Activated T-cell treated with anti-CD3 and anti-CD28 coated beads, Interleukin-2, amount 50 U/mL, for 4 hours (primary cell): ENCODE measurements at regions not wholly inside any gene's neighbourhood (a gene's known extent, or its start where the extent isn't known, plus 50 kb on each side); places are given as distances from the start of the nearest gene placed in this dataset.
"Not testable (repeated sequence)": the region's sequence is repeated elsewhere in the genome, so short reads cannot be mapped to it uniquely, and the experiment has no call there.

Experiments used
- ATAC-seq, 2 donors: fragments of 200-7000 bp; cut with Tn5 transposase; one replicate each; pipeline ENCODE4 v1.10.0; 2021
- DNase-seq: peaks from one replicate; pipeline ENCODE4 v3.0.0-alpha.2; 2020
- H3K27me3 Mint-ChIP-seq: one replicate; pipeline ENCODE4 v1.8.0; 2021; ENCODE audit warnings: low read depth, mixed read lengths
- H3K36me3 Mint-ChIP-seq: one replicate; pipeline ENCODE4 v1.8.0; 2022; ENCODE audit warnings: mixed read lengths; ENCODE audit not compliant: insufficient read depth
- H3K4me1 Mint-ChIP-seq: one replicate; pipeline ENCODE4 v1.8.0; 2021; ENCODE audit warnings: low read depth, mixed read lengths
- H3K4me3 Mint-ChIP-seq: one replicate; pipeline ENCODE4 v1.8.0; 2021; ENCODE audit warnings: mild to moderate bottlenecking, moderate library complexity, mixed read lengths
- H3K9me3 Mint-ChIP-seq: one replicate; pipeline ENCODE4 v1.8.0; 2021; ENCODE audit warnings: mixed read lengths

- H3K4me3 Mint-ChIP-seq, result no peak overlapping the region
- ATAC-seq (no peak), DNase-seq (no peak)
- H3K9me3 Mint-ChIP-seq, result peaks cover 9% of the 10 kb centered on the region
- no peaks in the 10 kb centered on the region for H3K4me1 Mint-ChIP-seq
- H3K27me3 Mint-ChIP-seq, result no peaks in the 10 kb centered on the region
- no peaks in the 10 kb centered on the region for H3K36me3 Mint-ChIP-seq
Measured at GRCh38 chr7:68689087-68689433, 909.2 kb upstream of the AUTS2 start.

DNA sequence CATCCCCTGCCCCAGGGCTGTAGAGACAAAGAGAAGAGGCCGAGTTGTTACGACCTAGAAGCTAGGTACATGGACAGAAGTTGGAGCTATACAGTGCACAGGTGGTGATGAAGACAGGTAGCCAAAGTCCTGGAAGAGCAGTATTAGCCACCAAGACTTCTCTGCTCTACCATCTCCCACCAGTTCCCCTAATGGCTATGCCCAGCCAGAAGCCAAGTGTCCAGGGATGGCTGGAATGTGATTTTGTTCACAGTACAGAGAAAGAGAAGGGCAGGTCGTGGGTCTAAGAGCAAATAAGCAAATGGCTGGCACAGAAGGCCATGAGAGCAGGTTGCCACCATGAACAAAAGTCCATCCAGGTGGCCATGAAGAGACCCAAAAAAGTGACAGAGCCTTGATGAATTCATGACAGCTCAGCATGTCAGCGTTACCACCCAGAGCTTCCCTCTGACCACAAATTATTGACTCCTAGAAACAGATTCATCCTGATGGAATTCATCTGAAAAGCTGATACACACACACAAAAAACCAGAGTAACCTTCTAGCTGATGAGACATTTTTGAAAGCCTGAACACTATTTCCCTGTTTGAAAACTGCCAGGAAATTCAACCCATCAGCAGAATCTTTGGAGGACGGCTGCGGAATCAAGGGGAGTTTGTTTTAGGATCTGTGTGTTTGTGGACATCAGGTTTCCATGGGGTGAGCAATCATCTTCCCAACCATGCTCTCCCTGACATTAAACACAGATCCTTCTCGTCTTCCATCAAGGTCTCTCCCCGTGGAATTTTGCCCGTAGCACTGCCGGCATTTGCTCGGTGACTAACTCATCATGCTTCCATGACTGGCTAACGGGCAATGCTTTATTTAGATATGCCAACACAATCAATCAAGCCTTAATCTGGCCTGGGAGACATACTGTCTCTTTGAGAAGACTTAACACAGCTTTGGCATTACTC, 906.7 kb upstream of the AUTS2 start:
- ATAC-seq, result no peak
- H3K27me3 Mint-ChIP-seq, result no peaks in the 10 kb centered on the region
- no peak for DNase-seq
- H3K4me1 Mint-ChIP-seq, result no peaks in the 10 kb centered on the region
- no peaks in the 10 kb centered on the region for H3K36me3 Mint-ChIP-seq
- H3K4me3 Mint-ChIP-seq, result no peak overlapping the region
- peaks cover 21% of the 10 kb centered on the region for H3K9me3 Mint-ChIP-seq

DNA sequence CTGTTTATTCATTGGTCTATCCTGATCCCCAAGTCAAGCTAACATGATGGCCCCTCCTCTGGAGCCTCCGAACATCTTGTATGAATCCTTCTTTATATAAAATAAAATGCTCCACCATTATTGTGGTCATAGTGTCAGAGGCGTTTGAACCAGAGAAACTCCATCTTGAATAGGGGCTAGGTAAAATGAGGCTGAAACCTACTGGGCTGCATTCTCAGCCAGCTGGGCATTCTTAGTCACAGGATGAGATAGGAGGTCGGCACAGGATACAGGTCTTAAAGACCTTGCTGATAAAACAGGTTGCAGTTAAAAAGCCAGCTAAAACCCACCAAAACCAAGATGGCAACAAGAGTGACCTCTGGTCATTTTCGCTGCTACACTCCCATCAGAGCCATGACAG, 905.8 kb upstream of the AUTS2 start:
- Mint-ChIP-seq H3K36me3 (no peaks in the 10 kb centered on the region), H3K4me3 (no peak overlapping the region), H3K27me3 (no peaks in the 10 kb centered on the region), H3K4me1 (no peaks in the 10 kb centered on the region), H3K9me3 (peaks cover 21% of the 10 kb centered on the region)
- no peak for ATAC-seq
- DNase-seq, result no peak

- ATAC-seq (no peak), DNase-seq (no peak)
- H3K36me3 Mint-ChIP-seq, result no peaks in the 10 kb centered on the region
- peaks cover 17% of the 10 kb centered on the region for H3K9me3 Mint-ChIP-seq
- H3K4me1 Mint-ChIP-seq, result no peaks in the 10 kb centered on the region
- H3K4me3 Mint-ChIP-seq, result no peak overlapping the region
- no peaks in the 10 kb centered on the region for H3K27me3 Mint-ChIP-seq
Measured at GRCh38 chr7:68694656-68695055, 903.6 kb upstream of the AUTS2 start.

- no peak overlapping the region for H3K4me3 Mint-ChIP-seq
- no peak for DNase-seq
- no peak for ATAC-seq
- H3K4me1 Mint-ChIP-seq, result no peaks in the 10 kb centered on the region
- H3K27me3 Mint-ChIP-seq, result no peaks in the 10 kb centered on the region
- no peaks in the 10 kb centered on the region for H3K36me3 Mint-ChIP-seq
- H3K9me3 Mint-ChIP-seq, result peaks cover 17% of the 10 kb centered on the region
Measured at GRCh38 chr7:68697796-68698280, 900.4 kb upstream of the AUTS2 start.

- DNase-seq, result no peak
- H3K4me3 Mint-ChIP-seq, result no peak overlapping the region
- ATAC-seq, result no peak
- no peaks in the 10 kb centered on the region for H3K36me3 Mint-ChIP-seq
- H3K27me3 Mint-ChIP-seq, result no peaks in the 10 kb centered on the region
- peaks cover 15% of the 10 kb centered on the region for H3K9me3 Mint-ChIP-seq
- no peaks in the 10 kb centered on the region for H3K4me1 Mint-ChIP-seq
Measured at GRCh38 chr7:68699090-68699711, 899.1 kb upstream of the AUTS2 start.

DNA sequence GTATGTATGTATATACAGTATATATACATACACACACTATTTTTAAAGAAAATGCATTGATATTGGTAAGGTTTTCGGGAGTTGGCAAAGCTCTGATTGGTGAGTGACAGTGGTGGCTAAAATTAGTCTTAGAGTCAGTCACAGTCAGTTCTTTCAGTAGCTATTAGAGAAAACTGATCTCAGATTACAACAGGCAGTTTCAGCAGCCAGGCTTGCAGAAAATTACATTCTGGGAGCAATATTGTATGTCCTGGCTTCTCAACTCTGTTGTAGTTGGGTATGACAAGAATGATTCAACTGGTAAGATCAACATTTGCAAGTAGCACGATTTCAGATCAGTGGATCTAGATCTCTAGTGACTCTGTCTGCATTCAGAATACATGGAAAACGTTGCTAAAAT, 897.9 kb upstream of the AUTS2 start:
- Mint-ChIP-seq H3K4me1 (no peaks in the 10 kb centered on the region), H3K27me3 (no peaks in the 10 kb centered on the region), H3K4me3 (no peak overlapping the region), H3K9me3 (peaks cover 3% of the 10 kb centered on the region), H3K36me3 (no peaks in the 10 kb centered on the region)
- no peak for ATAC-seq
- DNase-seq, result no peak

- no peak overlapping the region for H3K4me3 Mint-ChIP-seq
Measured at GRCh38 chr7:68706291-68706690, 892.0 kb upstream of the AUTS2 start.

DNA sequence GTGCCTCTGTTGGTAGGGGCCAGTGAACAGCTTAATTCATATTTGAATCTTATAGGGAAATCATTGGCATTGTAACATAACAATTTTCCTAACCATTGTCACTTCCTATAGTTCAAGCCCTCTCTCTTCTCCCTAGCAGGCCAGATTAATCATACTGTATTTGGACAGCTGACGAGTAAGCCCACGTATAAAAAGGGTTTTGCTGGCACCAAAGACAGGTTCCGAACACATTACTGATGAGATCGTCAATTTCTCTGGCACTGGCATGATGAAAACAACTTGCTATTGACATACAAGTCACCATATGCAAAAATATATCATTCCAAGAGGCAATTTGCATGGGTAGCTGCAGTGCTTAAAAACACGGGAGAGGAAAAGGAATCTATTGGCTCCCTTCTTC, 891.1 kb upstream of the AUTS2 start:
- H3K9me3 Mint-ChIP-seq, result peaks cover 15% of the 10 kb centered on the region
- H3K4me1 Mint-ChIP-seq, result no peaks in the 10 kb centered on the region
- H3K4me3 Mint-ChIP-seq, result no peak overlapping the region
- no peaks in the 10 kb centered on the region for H3K27me3 Mint-ChIP-seq
- no peak for ATAC-seq
- no peak for DNase-seq
- no peaks in the 10 kb centered on the region for H3K36me3 Mint-ChIP-seq

More at GRCh38 chr7:68706291-68706690, 892.0 kb upstream of the AUTS2 start:
- DNase-seq (no peak), ATAC-seq (no peak)
- Mint-ChIP-seq H3K36me3 (no peaks in the 10 kb centered on the region), H3K4me1 (no peaks in the 10 kb centered on the region), H3K27me3 (no peaks in the 10 kb centered on the region), H3K9me3 (peaks cover 11% of the 10 kb centered on the region)

DNA sequence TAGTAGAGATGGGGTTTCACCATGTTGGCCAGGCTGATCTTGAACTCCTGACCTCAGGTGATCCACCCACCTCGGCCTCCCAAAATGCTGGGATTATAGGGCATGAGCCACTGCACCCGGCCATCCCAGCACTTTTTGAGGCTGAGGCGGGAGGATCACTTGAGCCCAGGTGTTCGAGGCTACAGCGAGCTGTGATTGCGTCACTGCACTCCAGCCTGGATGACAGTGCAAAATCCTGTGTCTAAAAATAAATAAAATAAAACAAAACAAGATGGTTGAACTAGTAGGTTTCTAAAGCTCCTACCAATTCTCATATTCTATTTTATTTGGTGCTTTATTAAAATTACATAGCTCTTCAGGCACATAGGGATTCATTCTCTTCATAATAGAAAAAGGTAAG, 890.3 kb upstream of the AUTS2 start:
- Mint-ChIP-seq H3K4me1 (no peaks in the 10 kb centered on the region), H3K27me3 (no peaks in the 10 kb centered on the region), H3K36me3 (no peaks in the 10 kb centered on the region), H3K4me3 (no peak overlapping the region), H3K9me3 (peaks cover 17% of the 10 kb centered on the region)
- no peak for DNase-seq
- no peak for ATAC-seq

DNA sequence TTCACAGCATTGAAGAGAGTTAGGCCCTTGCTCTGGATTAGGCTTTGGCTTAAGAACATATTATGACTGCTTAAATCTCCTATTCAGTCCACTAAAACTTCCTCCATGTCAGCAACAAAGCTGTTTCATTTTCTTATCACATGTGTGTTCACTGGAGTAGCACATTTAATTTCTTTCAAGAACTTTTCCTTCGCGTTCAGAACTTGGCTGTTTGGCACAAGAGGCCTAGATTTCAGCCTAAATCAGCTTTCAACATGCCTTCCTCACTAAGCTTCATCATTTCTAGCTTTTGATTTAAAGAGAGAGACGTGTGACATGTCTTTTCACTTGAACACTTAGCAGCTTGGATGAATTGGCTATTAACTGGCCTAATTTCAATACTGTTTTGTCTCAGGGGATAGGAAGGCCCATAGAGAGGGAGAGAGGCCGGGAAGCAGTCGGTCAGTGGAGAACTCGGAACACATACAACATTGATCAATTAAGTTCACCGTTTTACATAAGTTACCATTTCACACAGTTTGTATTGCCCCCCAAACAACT, 885.2 kb upstream of the AUTS2 start:
- Mint-ChIP-seq H3K27me3 (no peaks in the 10 kb centered on the region), H3K9me3 (peaks cover 13% of the 10 kb centered on the region), H3K4me1 (no peaks in the 10 kb centered on the region), H3K36me3 (no peaks in the 10 kb centered on the region), H3K4me3 (no peak overlapping the region)
- DNase-seq (no peak), ATAC-seq (no peak)

DNA sequence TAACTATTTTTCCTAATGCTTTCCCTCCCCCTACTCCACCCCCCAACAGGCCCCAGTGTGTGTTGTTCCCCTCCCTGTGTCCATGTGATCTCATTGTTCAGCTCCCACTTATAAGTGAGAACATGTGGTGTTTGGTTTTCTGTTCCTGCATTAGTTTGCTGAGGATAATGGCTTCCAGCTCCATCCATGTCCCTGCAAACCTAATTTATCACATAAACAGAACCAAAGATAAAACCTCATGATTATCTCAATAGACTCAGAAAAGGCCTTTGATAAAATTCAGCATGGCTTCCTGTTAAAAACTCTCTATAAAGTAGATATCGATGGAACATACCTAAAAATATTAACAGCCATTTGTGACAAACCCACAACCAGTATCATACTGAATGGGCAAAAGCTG, 884.1 kb upstream of the AUTS2 start:
- H3K9me3 Mint-ChIP-seq, result peaks cover 13% of the 10 kb centered on the region
- not testable (repeated sequence) for DNase-seq, H3K4me3 Mint-ChIP-seq, H3K4me1 Mint-ChIP-seq, ATAC-seq, H3K36me3 Mint-ChIP-seq, H3K27me3 Mint-ChIP-seq

DNA sequence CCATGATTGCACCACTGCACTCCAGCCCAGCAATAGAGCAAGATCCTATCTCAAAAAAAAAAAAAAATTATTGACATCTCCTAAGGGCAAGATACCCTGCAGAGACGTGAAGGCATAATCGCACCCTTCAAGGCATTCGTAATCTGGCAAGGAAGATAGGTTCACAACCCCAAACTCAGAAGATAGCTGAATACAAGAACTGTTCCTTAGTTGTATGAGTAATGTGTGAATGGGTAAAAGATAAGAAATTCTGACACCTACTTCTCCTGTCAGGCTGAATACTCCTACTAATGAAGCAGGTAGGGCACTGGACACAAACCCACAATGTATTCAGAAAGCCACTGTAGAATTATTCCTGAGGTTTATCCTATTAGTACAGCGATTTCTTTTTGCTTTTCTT, 882.4 kb upstream of the AUTS2 start:
- DNase-seq, result no peak
- H3K9me3 Mint-ChIP-seq, result peaks cover 9% of the 10 kb centered on the region
- no peaks in the 10 kb centered on the region for H3K27me3 Mint-ChIP-seq
- H3K4me1 Mint-ChIP-seq, result no peaks in the 10 kb centered on the region
- H3K36me3 Mint-ChIP-seq, result no peaks in the 10 kb centered on the region
- ATAC-seq, result no peak
- H3K4me3 Mint-ChIP-seq, result no peak overlapping the region

DNA sequence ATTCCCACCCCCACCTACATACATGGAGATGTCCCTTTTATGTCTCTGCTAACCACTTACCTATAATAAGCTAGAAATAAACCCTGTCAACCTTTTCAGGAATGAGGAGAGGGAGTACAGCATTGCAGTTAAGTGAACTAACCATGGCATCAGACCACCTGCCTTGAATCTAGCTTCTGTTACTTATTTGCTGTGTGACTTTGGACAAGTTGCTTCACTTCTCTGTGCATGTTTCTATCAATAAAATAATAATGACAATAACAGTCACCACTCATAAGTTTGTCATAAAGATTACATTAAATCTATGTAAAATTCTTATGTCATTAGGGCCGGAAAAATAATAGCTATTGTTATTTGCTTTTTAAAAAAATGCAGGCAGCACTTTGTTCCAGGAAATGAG, 881.1 kb upstream of the AUTS2 start:
- no peaks in the 10 kb centered on the region for H3K27me3 Mint-ChIP-seq
- no peak for DNase-seq
- H3K36me3 Mint-ChIP-seq, result no peaks in the 10 kb centered on the region
- ATAC-seq, result no peak
- H3K4me1 Mint-ChIP-seq, result no peaks in the 10 kb centered on the region
- H3K9me3 Mint-ChIP-seq, result peaks cover 7% of the 10 kb centered on the region
- no peak overlapping the region for H3K4me3 Mint-ChIP-seq

DNA sequence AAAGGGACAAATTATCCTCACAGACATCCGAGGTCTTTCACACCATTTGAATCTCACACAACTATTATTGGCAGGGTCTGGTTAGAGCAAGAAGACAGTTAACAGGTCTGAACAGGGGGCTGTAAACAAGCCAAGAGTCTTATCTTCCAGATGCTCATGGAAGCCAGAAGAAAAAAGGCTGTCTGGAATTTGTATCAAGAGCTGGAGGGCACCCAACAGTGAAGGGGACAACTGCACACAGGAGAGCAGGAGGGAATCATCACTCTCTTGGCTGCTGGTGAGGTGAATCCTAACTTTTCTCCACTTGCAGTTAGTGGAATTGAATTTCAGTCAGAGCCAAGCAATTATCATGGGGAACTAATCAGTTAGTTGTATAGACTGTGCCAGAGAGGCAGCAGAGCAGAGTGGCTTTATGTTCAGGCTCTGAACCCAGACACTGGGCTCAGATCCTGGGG, 880.2 kb upstream of the AUTS2 start:
- no peaks in the 10 kb centered on the region for H3K4me1 Mint-ChIP-seq
- DNase-seq (no peak), ATAC-seq (no peak)
- H3K36me3 Mint-ChIP-seq, result no peaks in the 10 kb centered on the region
- no peak overlapping the region for H3K4me3 Mint-ChIP-seq
- no peaks in the 10 kb centered on the region for H3K27me3 Mint-ChIP-seq
- peaks cover 12% of the 10 kb centered on the region for H3K9me3 Mint-ChIP-seq
